AML-193 (cell line): ENCODE measurements at regions not wholly inside any gene's neighbourhood (a gene's known extent, or its start where the extent isn't known, plus 50 kb on each side); places are given as distances from the start of the nearest gene placed in this dataset.

Experiments
- DNase-seq, 2 experiments: peaks; one replicate each; lab custom pipeline; 2025; lab: John Stamatoyannopoulos, UW

DNA sequence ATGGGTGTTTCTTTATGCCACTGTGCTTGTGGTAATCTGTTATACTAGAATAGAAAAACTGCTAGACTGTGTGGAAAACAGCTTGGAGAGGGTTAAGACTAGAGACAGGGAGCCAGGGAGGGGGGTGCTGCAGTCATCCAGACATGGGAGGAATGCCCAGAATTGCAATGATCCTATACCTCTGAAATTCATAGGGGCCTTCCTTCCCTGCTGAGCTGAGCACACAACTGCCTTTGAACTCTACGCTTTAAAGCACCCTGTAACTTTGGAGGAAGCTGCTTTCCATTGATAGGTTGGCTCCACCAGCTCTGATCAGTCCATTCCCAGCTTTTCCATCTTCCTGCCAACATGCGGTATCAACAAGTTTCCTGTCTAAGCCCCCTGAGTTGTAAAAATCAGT, 155.9 kb upstream of the RASGEF1B start:
- no peak for DNase-seq

DNA sequence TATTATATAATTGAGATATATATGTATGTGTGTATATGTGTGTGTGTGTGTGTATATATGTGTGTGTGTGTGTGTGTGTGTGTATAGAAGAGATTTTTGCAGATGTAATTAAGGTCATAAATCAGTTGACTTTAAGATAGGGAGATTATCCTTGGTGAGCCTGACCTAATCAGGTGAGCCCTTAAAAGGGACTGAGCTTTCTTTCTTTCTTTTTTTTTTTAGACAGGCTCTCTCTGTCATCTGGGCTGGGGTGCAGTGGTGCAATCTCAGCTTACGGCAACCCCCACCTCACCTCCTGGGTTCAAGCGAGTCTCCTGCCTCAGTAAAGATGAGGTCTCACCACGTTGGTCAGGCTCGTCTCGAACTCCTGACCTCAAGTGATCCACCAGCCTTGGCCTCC, 155.1 kb upstream of the RASGEF1B start:
- DNase-seq = no peak

DNA sequence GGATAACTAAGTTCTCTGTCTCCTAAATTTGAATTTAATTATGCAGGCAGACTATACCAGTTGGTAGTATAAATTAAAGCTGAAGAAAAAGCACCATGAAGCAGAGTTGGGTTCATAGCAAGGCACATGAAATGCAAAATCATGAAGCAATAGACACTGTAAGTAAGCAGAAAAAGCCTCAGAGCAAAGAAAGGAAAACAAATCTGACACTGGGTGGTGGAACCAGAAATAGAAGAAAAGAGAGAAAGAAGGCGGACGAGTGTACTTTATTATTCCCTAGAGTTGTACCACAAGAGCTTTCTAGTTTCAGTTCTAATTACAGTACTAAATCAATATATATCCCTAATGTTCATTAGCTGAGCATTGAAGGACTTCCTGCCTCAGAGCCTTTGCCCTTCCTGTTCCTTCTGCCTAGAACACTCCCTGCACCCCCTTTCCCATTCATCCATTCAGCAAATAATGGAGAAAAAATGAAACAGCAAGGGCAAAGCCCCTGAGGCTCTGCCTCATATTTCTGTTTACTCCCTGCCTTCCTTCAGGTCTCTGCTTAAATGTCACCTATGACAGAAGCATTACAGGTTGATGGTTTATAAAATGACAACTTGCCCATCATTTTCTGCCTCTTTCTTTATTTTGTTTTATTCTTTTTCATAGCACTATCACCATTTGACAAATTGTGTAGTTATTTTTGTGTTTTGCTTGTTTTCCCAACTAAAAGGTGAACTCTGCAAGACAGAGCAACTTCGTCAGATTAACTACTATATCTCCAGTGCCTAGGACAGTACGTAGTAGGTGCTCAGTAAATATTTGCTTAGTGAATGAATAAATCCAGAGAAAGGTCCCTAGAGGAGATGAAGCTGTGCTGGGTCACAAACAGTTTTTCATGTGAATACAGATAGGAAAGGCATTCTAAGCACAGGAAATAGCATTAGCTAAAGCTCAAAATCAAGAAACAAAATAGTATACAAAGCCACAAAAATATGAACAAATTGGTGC, 154.0 kb upstream of the RASGEF1B start:
- no peak for DNase-seq

DNA sequence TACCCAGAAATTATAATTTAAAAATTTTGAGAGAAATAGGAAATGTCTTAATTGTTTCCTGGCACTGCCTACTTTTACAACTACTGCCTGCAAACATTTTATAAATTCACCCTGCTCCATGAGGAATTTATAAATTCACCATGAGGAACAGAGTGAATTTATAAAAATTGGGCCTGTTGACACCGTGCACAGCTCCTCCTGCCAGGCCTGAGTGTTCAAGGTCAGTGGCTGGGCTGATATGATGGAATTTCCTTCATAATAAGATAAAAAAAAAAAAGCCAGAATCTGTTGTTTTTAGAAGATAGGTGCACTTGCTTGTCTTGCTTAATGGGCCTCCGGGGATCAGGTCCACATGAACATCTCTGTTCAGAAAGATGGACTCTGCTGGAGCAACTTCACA, 151.7 kb upstream of the RASGEF1B start:
- DNase-seq = no peak

DNA sequence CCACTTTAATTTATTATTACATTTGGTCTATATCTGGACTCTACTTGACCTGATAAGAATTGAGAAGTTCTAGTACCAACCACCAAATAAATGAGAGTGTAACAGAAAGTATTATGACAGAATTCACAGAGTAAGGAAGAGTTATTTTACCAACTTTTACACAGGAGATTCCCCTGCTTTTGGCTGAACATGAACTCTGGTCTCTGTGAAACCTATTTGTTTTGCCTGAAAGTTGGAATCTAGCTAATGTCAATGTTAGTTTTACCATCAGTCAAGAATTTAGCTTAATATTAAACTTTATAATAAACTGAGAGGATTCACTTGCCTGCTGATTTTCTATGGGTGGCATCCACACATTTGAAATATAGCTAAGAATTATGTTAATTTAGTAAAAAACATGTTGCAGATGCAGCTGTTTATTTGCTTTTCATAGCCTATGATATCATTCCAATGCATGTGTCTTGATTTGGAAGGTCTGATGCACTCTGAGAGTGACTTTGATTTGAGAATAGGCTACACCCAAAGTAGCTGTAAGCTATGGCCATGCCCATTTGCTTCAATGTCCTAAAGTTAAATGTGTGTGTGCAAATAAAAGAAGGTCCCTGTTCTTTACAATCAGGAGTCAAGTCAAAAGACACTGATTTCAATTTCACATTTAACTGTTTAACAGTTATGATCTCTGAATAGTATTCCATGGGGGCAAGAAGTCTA, 150.9 kb upstream of the RASGEF1B start:
- no peak for DNase-seq

DNA sequence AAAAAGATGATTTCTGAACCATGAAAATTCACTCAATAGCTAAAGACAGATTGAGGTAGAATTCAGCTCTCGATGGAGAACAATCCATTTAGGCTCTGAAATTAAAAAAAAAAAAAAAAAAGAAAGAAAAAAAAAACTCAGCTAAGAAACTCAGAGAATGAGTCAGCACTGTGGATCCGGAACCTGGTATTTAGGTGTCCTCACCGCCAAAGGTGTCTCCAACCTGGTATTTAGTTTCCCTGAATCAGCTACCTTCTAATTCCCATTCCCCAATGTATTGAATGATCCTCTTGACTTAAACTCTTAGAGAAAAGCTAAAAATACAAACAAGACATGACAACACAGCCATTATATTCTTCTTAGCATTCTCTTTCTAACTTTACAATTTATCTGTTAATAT, 150.3 kb upstream of the RASGEF1B start:
- no peak for DNase-seq

DNA sequence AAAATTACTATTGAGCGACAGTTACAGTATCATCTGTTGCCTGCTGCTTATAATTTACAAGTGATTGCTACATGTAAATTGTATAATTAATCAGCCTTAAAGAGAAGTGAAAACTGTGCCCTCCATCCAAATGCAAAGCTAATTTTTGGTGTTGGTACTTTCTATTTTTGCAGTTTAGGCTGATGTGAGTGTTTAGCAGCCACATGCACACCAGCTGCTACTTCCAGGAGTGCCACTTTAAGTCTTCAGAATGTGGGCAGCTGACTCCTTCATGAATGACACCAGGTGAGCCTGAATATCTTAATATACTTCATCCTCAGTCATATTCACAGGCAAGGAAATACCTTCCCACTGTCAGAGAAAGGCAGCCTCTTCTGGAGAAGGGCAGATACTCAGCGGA, 149.8 kb upstream of the RASGEF1B start:
- DNase-seq = no peak

DNA sequence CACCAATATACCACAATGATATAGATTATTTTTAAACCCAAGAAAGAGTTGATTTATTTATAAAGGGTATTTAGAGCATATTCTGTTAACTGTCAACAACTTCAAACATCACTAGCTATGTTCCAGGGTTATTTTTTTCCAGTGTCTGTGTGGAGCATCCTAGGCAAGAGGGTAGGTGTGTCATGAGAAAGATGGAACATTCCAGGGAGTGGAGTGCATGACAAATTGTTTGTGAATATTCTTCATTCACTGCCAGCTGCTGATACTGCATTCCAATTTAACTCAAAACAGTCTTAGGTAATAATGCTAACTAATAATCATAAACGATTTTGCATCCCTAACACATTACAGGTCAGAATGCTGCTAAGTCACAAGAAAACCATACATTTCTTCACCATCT, 148.7 kb upstream of the RASGEF1B start:
- no peak for DNase-seq

DNA sequence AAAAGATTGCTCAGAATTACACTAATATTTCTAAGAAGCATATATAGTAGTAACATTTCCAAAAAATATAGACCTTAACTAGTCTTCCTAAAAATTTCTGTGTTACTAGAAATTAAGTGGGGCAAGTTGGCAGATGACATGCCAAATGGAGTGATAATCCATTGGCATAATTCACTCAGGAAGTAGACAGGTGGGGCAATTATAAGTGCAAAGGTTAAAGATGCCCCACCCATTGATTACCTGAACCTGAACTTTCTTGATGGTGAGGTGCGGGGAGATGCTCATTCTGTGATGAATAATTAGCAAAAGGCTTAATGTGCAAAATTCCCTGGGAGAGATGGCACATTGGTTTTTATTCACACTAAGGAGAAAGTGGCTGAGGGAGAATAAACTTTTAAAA, 145.8 kb upstream of the RASGEF1B start:
- DNase-seq = no peak

DNA sequence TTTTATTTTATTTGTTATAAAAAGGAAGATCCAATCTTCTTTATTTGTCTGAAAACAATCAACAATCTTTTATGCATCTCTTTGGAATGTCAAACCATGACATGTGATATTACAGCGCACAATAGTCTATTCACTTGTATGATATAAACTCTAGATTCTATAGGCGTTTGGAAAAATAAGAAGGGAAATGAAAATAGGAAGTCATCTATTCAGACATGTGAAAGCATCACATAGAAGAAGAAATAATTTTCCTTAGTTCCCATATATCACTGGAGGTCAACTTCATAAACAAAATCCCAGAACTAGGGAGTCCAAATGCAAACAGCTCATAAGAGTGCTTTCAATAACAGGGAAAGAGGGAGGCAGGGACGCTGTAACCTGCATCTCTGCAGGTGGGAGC, 139.5 kb upstream of the RASGEF1B start:
- DNase-seq = no peak

DNA sequence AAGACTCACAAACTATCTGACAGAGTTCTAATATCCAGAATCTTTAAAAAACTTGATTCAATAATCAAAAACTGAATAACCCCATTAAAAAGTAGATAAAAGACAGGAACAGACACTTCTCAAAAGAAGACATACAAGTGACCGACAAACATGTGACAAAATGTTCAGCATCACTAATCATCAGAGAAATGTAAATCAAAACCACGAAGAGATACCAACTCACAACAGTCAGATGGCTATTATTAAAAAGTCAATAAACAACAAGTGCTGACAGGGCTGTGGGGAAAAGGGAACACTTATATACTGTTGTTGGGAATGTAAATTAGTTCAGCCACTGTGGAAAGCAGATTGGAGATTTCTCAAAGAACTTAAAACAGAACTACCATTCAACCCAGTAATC, 138.1 kb upstream of the RASGEF1B start:
- DNase-seq = no peak

DNA sequence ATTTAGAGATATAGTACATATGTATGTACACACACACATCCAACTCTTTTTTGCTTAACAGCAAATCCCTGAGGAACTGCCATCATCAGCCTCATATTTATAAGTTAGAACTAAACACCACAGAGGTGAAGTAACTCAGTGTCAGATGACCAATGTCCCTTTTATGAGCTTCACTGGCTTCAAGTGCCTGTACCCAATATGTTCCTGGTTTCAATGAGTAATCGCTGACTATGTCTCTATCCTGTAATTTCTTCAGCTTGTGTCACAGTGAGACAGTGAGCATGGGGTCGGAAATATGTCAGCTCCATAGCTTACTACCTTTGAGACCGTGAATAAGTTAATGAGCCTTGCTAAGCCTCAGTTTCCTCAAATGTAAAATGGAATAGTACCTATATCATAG, 136.2 kb upstream of the RASGEF1B start:
- DNase-seq = no peak

DNA sequence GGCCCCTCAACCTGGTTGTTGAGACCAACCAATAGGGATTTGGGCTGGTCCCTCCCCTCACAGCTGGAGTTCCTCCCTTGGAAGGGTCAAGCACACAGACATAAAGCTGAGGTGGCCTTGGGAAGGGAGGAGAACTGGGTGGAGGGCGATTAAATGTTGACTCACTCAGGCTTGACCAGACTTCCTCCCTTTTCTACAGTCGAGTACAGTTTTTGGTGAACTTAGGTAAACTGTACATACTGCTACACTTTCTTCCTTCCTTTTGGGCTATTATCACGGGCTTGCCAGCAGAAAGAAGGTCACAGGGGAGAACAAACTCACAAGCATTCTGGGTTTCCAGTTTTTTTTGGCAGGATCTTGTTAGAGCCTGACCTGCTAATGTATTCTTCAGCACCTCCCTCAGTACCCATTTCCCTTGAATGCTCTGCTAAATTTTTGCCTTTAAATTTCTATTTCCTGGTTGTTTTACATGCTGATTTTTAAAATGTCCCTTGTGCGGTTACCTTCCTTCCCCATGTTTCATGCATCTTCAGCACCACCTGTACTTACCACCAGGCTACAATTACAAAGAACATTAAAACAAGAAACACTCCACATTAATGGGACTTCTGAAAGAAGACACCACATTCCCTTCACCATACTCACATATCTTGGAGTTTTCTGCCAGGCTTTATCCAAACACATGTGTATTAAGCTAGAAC, 135.2 kb upstream of the RASGEF1B start:
- DNase-seq = no peak

DNA sequence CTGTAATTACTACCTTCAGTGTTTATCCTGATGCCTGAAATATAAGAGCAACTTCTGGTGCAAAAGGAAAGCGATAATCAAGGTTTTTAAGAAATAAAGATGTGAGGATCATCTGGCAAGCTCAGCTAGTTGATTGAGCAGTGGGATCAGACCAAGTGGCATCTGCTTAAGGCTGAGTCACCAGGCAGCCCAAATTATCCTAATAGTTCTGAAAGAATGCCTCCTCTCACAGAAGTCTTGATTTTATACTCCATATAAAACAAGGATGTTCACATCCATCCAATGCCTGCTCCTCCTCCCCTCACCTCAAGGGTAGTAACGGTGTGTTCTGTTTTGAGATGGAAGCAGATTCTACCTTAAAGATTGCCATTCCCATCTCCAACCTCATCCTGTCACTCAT, 134.5 kb upstream of the RASGEF1B start:
- DNase-seq = no peak

DNA sequence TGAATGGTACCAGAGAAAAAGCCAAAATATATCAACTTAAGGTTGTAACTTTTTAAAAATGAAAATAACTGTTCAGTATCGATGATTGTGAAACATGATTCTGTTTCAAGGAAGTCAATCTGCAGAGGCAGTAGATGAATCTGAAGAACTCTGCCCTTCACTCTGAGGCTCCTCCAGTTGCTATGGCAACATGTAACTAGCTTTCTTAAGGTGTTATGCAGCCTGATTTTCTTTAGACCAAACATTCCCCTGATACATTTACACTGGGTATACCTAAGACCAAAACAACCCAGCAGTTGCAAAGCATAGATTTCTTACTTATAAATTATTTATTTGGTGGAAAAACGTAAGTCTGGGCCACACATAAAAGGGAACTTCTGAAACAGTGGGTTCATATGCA, 133.6 kb upstream of the RASGEF1B start:
- DNase-seq = no peak

DNA sequence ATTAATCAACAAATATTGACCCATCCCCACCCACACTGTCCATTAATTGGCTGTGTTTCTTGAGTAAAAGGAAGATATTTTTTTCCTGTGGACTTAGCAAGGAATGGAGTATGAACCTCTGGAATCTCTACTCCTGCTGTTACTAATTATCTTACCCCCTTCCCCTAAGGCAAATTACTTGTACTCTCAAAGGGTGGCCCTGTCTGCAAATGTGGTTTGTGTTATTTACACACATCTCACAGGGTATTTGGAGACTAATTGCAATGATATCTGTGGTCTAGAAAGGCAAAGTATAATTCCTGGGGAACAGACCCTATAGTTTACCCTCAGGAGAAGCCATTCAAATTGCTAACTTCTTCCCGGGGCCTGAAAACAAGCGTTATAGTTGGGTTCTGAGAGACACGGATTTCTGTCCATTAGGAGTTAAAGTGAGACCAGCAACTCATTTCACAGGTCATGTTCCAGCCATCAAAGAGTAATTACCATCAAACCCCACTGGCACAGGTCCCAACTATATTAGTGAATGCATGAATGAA, 133.0 kb upstream of the RASGEF1B start:
- DNase-seq = no peak

DNA sequence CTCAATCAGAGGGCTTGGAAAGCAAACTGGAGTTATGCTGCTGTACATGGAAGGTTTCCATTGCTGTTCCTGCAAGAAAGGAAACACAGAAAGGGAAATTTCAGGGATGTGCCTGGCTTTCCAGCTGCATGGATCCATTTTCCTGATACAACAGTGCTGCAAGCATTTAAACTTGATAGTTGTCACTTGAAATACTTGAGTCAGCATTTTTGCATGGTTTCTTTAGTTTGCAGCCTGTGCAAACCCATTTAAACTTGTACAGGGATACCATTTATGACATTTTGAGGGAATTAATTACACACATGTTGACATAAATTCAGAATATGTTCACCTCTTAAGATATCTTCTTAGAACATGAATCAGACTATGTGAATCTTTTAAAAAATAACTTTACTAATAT, 131.1 kb upstream of the RASGEF1B start:
- DNase-seq = no peak

DNA sequence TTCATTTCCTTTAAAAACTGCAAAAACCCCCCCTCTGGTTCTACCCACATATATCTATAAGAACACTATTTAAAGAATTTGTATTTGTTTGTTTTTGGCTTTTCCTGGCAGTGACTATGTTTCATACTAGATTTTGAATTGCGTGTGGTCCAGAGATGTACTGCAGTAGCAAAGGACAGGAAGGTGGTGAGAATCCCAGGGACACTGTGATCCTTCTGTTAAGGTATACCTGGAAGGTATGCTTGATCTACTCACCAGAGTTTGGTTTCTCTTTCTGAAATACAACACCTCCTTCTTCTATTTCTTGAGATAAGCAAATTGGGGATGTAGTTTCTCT, 129.6 kb upstream of the RASGEF1B start:
- DNase-seq = no peak

DNA sequence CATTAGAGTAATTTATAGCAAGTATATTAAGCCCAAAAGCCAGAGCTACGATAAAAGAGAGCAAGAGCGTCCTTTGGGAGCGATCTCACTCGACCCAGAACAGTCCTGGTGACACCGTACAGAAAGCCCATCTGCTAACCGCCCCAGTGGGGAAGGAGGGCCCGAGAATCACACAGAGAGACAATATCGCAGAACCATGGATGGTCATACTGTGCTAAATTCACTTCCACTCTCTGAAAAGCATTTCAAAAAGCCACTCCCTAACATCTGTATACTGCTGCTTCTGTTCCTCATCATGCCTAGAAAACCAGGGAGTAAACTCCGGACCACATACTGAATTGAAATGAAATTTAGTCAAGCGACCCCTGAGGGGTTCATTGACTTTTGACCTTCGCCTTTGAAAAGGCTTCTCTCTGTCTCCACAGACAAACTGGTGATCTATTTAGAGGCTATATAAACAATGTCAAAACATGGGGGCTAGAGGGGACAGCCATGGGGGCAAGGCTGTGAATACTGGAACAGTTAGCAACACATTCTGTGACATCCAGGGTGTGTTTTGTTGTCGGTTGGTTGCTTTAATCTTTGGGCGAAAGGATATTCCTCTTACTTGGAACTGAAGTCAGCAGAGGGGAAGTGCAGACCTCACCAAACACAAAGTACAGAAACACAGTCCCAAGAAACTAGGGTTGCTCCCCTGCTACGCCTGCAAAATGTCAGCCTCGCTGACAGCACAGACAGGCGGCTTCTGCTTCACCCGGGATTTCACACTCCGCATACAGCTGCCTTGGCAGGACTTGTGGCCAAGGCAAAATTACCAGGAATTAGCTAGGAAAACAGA, 129.0 kb upstream of the RASGEF1B start:
- no peak for DNase-seq

DNA sequence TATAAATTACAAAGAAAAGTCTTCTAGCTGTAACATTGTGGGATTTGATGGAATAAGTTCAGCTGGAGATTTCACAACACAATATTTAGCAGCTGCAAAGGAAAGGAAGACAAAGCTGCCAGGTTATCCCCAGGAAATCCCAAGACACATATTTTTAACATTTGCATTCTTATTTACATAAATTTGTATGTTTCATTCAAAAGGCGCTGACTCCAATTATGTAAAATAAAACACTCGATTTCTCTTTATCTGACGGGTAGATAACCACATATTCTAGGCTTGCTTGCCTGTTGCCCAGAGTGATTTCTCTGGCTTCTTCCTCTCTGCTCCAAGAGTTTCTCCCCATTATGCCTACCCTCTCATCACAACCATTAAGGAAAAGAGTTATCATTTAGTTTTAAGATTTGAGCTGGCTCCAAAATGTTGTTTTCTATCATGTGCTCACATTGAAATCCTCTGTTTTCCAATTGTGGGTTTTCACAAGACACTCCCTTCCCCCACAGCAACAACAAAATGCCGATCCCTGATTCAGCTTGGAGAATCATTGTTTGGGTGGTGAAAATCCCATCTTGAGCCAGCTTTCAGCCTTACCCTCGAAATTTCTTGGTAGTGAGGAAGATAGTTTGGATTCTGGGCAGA, 128.2 kb upstream of the RASGEF1B start:
- DNase-seq = no peak
